Glutamatergic neuron (in vitro differentiated cells): ENCODE measurements at regions not wholly inside any gene's neighbourhood (a gene's known extent, or its start where the extent isn't known, plus 50 kb on each side); places are given as distances from the start of the nearest gene placed in this dataset.

Experiments used
- DNase-seq: peaks from one replicate; pipeline ENCODE4 v3.0.0; 2022
- H3K27ac Mint-ChIP-seq: one replicate; pipeline ENCODE4 v1.8.0; 2020; ENCODE audit warnings: mild to moderate bottlenecking, mixed read lengths, inconsistent platforms; ENCODE audit not compliant: unreplicated experiment
- H3K27me3 Mint-ChIP-seq: one replicate; pipeline ENCODE4 v1.8.0; 2020; ENCODE audit warnings: mild to moderate bottlenecking, moderate library complexity, mixed read lengths, inconsistent platforms; ENCODE audit not compliant: unreplicated experiment
- H3K36me3 Mint-ChIP-seq: one replicate; pipeline ENCODE4 v1.8.0; 2020; ENCODE audit warnings: mild to moderate bottlenecking, mixed read lengths, inconsistent platforms; ENCODE audit not compliant: unreplicated experiment
- H3K4me1 Mint-ChIP-seq: one replicate; pipeline ENCODE4 v1.8.0; 2020; ENCODE audit warnings: mild to moderate bottlenecking, low read depth, mixed read lengths, inconsistent platforms; ENCODE audit not compliant: unreplicated experiment
- H3K4me3 Mint-ChIP-seq: one replicate; pipeline ENCODE4 v1.8.0; 2020; ENCODE audit warnings: mild to moderate bottlenecking, mixed read lengths, inconsistent platforms; ENCODE audit not compliant: unreplicated experiment
- H3K9me3 Mint-ChIP-seq: one replicate; pipeline ENCODE4 v1.8.0; 2020; ENCODE audit warnings: mild to moderate bottlenecking, moderate library complexity, mixed read lengths, inconsistent platforms; ENCODE audit not compliant: unreplicated experiment
- CTCF ChIP-seq: fragments of 200-600 bp; sonication (generic); IDR thresholded peaks from one replicate; pipeline ENCODE4 v1.5.0; 2021; ENCODE audit not compliant: partially characterized antibody, unreplicated experiment

GRCh38 chr4:126028876-126029275, 714.1 kb downstream of the FAT4 start:
- H3K27me3 Mint-ChIP-seq, result no peaks in the 10 kb centered on the region
- no peak for DNase-seq
- no peaks in the 10 kb centered on the region for H3K4me1 Mint-ChIP-seq
- peaks cover 4% of the 10 kb centered on the region for H3K36me3 Mint-ChIP-seq
- no peak overlapping the region for H3K27ac Mint-ChIP-seq
- H3K4me3 Mint-ChIP-seq, result no peak overlapping the region
- no peaks in the 10 kb centered on the region for H3K9me3 Mint-ChIP-seq
- no peak for TF ChIP-seq CTCF

GRCh38 chr4:126037231-126037630, 722.5 kb downstream of the FAT4 start:
- DNase-seq, result no peak
- no peaks in the 10 kb centered on the region for H3K36me3 Mint-ChIP-seq
- no peaks in the 10 kb centered on the region for H3K4me1 Mint-ChIP-seq
- no peak for TF ChIP-seq CTCF
- H3K4me3 Mint-ChIP-seq, result no peak overlapping the region
- no peaks in the 10 kb centered on the region for H3K9me3 Mint-ChIP-seq
- no peaks in the 10 kb centered on the region for H3K27me3 Mint-ChIP-seq
- H3K27ac Mint-ChIP-seq, result no peak overlapping the region

- no peak for TF ChIP-seq CTCF
- Mint-ChIP-seq H3K4me3 (no peak overlapping the region), H3K27ac (no peak overlapping the region), H3K36me3 (no peaks in the 10 kb centered on the region), H3K4me1 (no peaks in the 10 kb centered on the region), H3K9me3 (no peaks in the 10 kb centered on the region), H3K27me3 (no peaks in the 10 kb centered on the region)
- no peak for DNase-seq
These were observed 723.9 kb downstream of the FAT4 start for GRCh38 chr4:126038502-126039144.

- H3K4me1 Mint-ChIP-seq, result no peaks in the 10 kb centered on the region
- no peaks in the 10 kb centered on the region for H3K36me3 Mint-ChIP-seq
- H3K9me3 Mint-ChIP-seq, result no peaks in the 10 kb centered on the region
- no peak for DNase-seq
- no peak for TF ChIP-seq CTCF
- H3K27ac Mint-ChIP-seq, result no peak overlapping the region
- H3K4me3 Mint-ChIP-seq, result no peak overlapping the region
- no peaks in the 10 kb centered on the region for H3K27me3 Mint-ChIP-seq
These were observed 731.4 kb downstream of the FAT4 start for GRCh38 chr4:126046081-126046614.

GRCh38 chr4:126047114-126047513, 732.4 kb downstream of the FAT4 start:
- H3K4me1 Mint-ChIP-seq, result no peaks in the 10 kb centered on the region
- no peaks in the 10 kb centered on the region for H3K36me3 Mint-ChIP-seq
- H3K9me3 Mint-ChIP-seq, result no peaks in the 10 kb centered on the region
- no peak overlapping the region for H3K4me3 Mint-ChIP-seq
- H3K27ac Mint-ChIP-seq, result no peak overlapping the region
- no peak for DNase-seq
- no peak for TF ChIP-seq CTCF
- no peaks in the 10 kb centered on the region for H3K27me3 Mint-ChIP-seq
